DND-41 (cell line): ENCODE measurements at regions not wholly inside any gene's neighbourhood (a gene's known extent, or its start where the extent isn't known, plus 50 kb on each side); places are given as distances from the start of the nearest gene placed in this dataset.
A peak's percentile ranks its signal among the peaks of the same experiment; 100 is the strongest.

Experiments used
- ATAC-seq: fragments of 200-7000 bp; cut with Tn5 transposase; 3 replicates; pipeline ENCODE4 v1.9.1; 2021; ENCODE audit warnings: low read depth; ENCODE audit not compliant: insufficient read depth
- DNase-seq: peaks from one replicate; pipeline ENCODE4 v3.0.0-alpha.2; 2020
- H2AFZ ChIP-seq: 2 replicates; pipeline ENCODE4 v1.6.0; 2012; ENCODE audit warnings: low read depth, low read length
- H3K27ac ChIP-seq: 2 replicates; pipeline ENCODE4 v1.5.1; 2012; ENCODE audit warnings: low read length, inconsistent platforms
- H3K27me3 ChIP-seq: fragments of 200-600 bp; sonication (generic); 2 replicates; pipeline ENCODE4 v1.6.0; 2012; ENCODE audit warnings: low read length, mild to moderate bottlenecking, inconsistent platforms; ENCODE audit not compliant: insufficient read depth, poor library complexity
- H3K36me3 ChIP-seq: 2 replicates; pipeline ENCODE4 v1.5.1; 2012; ENCODE audit warnings: low read length, inconsistent platforms; ENCODE audit not compliant: insufficient read depth
- H3K4me1 ChIP-seq: 2 replicates; pipeline ENCODE4 v1.5.1; 2012; ENCODE audit warnings: mild to moderate bottlenecking, low read length; ENCODE audit not compliant: insufficient read depth
- H3K4me2 ChIP-seq: 2 replicates; pipeline ENCODE4 v1.6.0; 2012; ENCODE audit warnings: mild to moderate bottlenecking, moderate library complexity, low read length, inconsistent platforms; ENCODE audit not compliant: insufficient read depth
- H3K4me3 ChIP-seq, 2 experiments: fragments of 200-600 bp in 1 of 2; shearing (Covaris generic) in 1 of 2; 2 replicates each; pipeline ENCODE4 v1.5.1; 2012 to 2016; ENCODE audit warnings: inconsistent platforms in 2 of 2, low read length in 2 of 2, mild to moderate bottlenecking in 2 of 2, low read depth in 1 of 2, moderate library complexity in 1 of 2
- H3K79me2 ChIP-seq: 2 replicates; pipeline ENCODE4 v1.6.0; 2012; ENCODE audit warnings: low read length, inconsistent platforms; ENCODE audit not compliant: insufficient read depth
- H3K9ac ChIP-seq: 2 replicates; pipeline ENCODE4 v1.6.0; 2012; ENCODE audit warnings: low read depth, mild to moderate bottlenecking, inconsistent platforms, low read length, moderate library complexity
- H3K9me3 ChIP-seq: 2 replicates; pipeline ENCODE4 v1.5.1; 2012; ENCODE audit warnings: low read length, moderate library complexity, mild to moderate bottlenecking, inconsistent platforms; ENCODE audit not compliant: insufficient read depth, severe bottlenecking
- H4K20me1 ChIP-seq: 2 replicates; pipeline ENCODE4 v1.6.0; 2012; ENCODE audit warnings: low read length; ENCODE audit not compliant: insufficient read depth
- EZH2 ChIP-seq: IDR thresholded peaks from 3 replicates; pipeline ENCODE4 v1.6.1; 2012; ENCODE audit warnings: borderline replicate concordance, low read depth, mild to moderate bottlenecking, moderate library complexity, low read length, inconsistent platforms; ENCODE audit not compliant: severe bottlenecking
- TF ChIP-seq, protein P1 (sequence below): IDR thresholded peaks from 2 replicates; pipeline ENCODE4 v1.5.1; 2012; ENCODE audit warnings: borderline replicate concordance, low read length, moderate library complexity, mild to moderate bottlenecking; ENCODE audit not compliant: poor library complexity, severe bottlenecking; ENCODE audit errors: extremely low read depth

GRCh38 chr4:74529284-74530041 is 84.5 kb downstream of the AREG start:
- Histone ChIP-seq H4K20me1 (no peaks in the 10 kb centered on the region), H3K36me3 (no peaks in the 10 kb centered on the region), H2AFZ (no peak overlapping the region), H3K27me3 (peaks cover 2% of the 10 kb centered on the region), H3K4me3 (no peak overlapping the region), H3K9me3 (no peaks in the 10 kb centered on the region), H3K4me2 (no peak overlapping the region), H3K9ac (no peak overlapping the region), H3K27ac (no peak overlapping the region), H3K79me2 (no peaks in the 10 kb centered on the region), H3K4me1 (no peaks in the 10 kb centered on the region)
- ATAC-seq (no peak), DNase-seq (no peak)
- no peak for TF ChIP-seq EZH2
- TF ChIP-seq, protein P1, sequence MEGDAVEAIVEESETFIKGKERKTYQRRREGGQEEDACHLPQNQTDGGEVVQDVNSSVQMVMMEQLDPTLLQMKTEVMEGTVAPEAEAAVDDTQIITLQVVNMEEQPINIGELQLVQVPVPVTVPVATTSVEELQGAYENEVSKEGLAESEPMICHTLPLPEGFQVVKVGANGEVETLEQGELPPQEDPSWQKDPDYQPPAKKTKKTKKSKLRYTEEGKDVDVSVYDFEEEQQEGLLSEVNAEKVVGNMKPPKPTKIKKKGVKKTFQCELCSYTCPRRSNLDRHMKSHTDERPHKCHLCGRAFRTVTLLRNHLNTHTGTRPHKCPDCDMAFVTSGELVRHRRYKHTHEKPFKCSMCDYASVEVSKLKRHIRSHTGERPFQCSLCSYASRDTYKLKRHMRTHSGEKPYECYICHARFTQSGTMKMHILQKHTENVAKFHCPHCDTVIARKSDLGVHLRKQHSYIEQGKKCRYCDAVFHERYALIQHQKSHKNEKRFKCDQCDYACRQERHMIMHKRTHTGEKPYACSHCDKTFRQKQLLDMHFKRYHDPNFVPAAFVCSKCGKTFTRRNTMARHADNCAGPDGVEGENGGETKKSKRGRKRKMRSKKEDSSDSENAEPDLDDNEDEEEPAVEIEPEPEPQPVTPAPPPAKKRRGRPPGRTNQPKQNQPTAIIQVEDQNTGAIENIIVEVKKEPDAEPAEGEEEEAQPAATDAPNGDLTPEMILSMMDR = no peak

DNA sequence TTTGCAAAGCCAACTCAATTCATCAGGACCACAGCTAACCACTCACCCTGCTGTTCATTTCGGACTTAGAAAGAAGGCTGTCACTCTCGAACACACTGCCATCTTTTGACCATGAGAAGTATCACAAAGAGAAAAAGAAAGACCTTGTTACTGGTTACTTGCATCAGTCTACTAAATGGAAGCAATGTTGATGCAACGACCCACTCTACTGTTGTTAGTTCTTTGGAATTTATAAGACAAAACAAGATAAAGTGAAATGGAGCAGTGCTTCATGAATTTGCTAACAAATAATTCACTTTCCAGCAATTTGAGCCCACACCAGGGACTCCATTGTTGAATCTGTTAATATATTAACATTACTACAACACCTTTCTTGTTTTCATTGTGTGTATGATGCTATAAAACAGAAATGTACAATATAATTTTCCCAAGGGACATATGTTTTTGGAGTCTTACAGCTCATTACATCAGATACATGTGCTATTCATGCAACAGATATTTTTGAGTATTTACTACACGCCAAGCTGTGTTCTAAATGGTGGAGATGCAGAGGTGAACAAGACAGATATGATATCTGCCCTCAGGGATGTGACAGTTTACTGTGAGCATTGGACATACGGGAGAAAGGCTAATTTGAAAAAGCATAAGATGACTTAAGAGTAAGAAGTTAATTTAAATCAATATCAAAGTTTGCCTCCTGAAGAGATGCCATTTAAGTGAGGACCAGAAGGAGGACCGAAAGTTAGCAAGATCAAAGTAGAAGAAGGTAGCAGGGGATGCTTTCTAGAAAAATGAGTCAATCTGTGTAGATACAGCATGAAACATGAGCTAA is 87.2 kb downstream of the AREG start:
- Histone ChIP-seq H3K27me3 (peaks cover 2% of the 10 kb centered on the region), H3K9ac (no peak overlapping the region), H3K4me3 (no peak overlapping the region), H4K20me1 (no peaks in the 10 kb centered on the region), H2AFZ (no peak overlapping the region), H3K4me1 (no peaks in the 10 kb centered on the region), H3K36me3 (no peaks in the 10 kb centered on the region), H3K9me3 (no peaks in the 10 kb centered on the region), H3K4me2 (no peak overlapping the region), H3K79me2 (no peaks in the 10 kb centered on the region), H3K27ac (no peak overlapping the region)
- TF ChIP-seq, protein P1 = peak; percentile 51
- no peak for TF ChIP-seq EZH2
- DNase-seq (no peak), ATAC-seq (0 out of 3 replicates have a peak, but pooled peaks have one; percentile 48)

DNA sequence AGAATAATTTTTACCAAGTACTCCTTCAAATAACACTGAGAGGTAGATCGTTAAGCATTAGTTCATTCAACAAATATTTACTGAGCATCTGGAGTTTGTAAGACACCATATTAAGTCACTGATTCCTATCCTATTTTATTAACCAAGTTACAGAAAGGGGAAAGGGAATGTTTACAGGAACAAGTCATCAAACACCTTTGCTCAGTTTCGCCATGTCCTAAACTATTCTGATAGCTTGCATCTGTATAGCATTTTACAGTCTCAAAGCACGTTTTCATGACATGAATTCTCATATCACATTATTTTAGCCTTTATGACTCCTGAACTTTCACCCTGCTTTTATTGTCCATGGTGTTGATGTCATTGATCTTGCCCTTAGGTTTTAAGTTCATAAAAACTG is 89.2 kb downstream of the AREG start:
- H3K27ac ChIP-seq = no peak overlapping the region
- H3K4me3 ChIP-seq = no peak overlapping the region
- TF ChIP-seq, protein P1 = no peak
- TF ChIP-seq EZH2 = no peak
- H2AFZ ChIP-seq = no peak overlapping the region
- H3K4me2 ChIP-seq = no peak overlapping the region
- H3K36me3 ChIP-seq = no peaks in the 10 kb centered on the region
- H3K4me1 ChIP-seq = no peaks in the 10 kb centered on the region
- H3K79me2 ChIP-seq = no peaks in the 10 kb centered on the region
- no peaks in the 10 kb centered on the region for H4K20me1 ChIP-seq
- no peak overlapping the region for H3K9ac ChIP-seq
- H3K9me3 ChIP-seq = no peaks in the 10 kb centered on the region
- peaks cover 2% of the 10 kb centered on the region for H3K27me3 ChIP-seq
- no peak for DNase-seq
- ATAC-seq = no peak
